ENCODE measurements at regions not wholly inside any gene's neighbourhood (a gene's known extent, or its start where the extent isn't known, plus 50 kb on each side); places are given as distances from the start of the nearest gene placed in this dataset.

GRCh38 chr3:79844176-79844575 is 76.4 kb upstream of the ROBO1 start:
- H3K27ac ChIP-seq = no peak overlapping the region
- TF ChIP-seq CTCF (conservative IDR thresholded peaks at IDR 0.05) = no peak

GRCh38 chr3:79843180-79843579 is 75.4 kb upstream of the ROBO1 start:
- no peak for TF ChIP-seq CTCF (conservative IDR thresholded peaks at IDR 0.05)
- no peak overlapping the region for H3K27ac ChIP-seq

DNA sequence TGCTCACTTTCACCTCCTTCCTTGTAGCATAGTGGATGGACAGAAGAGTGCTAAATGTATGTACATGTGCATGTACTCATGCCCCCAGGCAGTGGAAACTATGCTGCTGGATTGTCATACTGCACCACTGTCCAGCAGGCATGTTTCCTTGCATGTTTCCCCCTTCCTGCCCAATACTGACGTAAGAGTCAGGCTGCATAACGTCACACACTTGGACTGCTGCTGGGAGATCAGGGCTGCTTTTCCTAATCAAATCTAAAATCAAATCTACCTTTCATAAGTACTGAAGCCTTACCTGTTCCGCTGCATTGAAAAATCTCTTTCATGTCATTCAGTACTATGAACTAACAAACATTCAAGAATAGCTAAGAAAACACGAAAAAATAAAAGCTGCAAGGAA is 67.9 kb upstream of the ROBO1 start:
- H3K27ac ChIP-seq = no peak overlapping the region
- no peak for TF ChIP-seq CTCF (conservative IDR thresholded peaks at IDR 0.05)

- TF ChIP-seq CTCF (conservative IDR thresholded peaks at IDR 0.05) = no peak
- H3K27ac ChIP-seq = no peak overlapping the region
These were observed 56.4 kb upstream of the ROBO1 start for GRCh38 chr3:79824166-79824565.

DNA sequence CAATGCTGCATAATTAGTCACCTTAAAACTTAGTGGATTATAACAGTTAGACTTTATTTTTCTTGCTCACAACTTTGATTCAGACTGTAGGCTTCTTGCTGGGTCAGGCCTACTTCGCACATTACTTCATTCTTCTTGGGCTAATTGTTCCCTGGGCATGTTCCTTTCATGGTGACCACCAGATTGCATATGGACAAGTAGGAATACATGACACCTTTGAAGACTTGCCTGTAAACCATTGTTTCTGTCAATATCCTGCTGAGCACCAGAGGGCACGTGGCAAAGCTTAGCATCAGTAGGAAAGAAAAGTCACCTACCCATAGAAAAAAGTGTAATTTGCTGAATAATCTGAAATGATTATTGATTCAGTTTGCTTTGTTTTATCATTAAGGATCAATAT is 54.3 kb upstream of the ROBO1 start:
- no peak for TF ChIP-seq CTCF (conservative IDR thresholded peaks at IDR 0.05)
- H3K27ac ChIP-seq = no peak overlapping the region

DNA sequence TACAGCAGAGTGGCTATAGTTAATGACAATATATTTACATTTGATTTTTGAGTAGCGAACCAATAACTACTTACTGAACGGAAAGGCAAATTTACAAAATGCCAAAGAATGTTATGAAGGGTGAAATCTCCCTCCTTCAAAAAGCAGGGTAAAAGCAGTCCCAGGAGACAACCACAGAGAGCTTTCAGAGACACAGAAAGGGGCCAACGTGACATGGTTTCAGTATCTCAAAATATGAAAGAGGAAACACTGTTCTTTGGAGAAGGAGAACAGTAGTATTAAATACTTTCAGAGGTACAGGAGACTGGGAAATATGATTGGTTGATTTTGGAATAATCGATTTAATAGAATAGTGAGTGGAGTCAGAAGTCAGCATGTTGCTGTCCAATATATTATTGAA is 52.3 kb upstream of the ROBO1 start:
- TF ChIP-seq CTCF (conservative IDR thresholded peaks at IDR 0.05) = no peak

GRCh38 chr3:79818015-79818414 is 50.2 kb upstream of the ROBO1 start:
- no peak overlapping the region for H3K27ac ChIP-seq
- no peak for TF ChIP-seq CTCF (conservative IDR thresholded peaks at IDR 0.05)

More for the DNA sequence above, 52.3 kb upstream of the ROBO1 start:
- H3K27ac ChIP-seq = no peak overlapping the region
